GM23338 (cell line): ENCODE measurements at regions not wholly inside any gene's neighbourhood (a gene's known extent, or its start where the extent isn't known, plus 50 kb on each side); places are given as distances from the start of the nearest gene placed in this dataset.

Experiments
- ATAC-seq: fragments of 200-7000 bp; cut with Tn5 transposase; 3 replicates; pipeline ENCODE4 v1.9.1; 2020
- DNase-seq: peaks from one replicate; pipeline ENCODE4 v3.0.0-alpha.2; 2015; ENCODE audit warnings: low spot score
- H2AFZ ChIP-seq: fragments of 200-600 bp; sonication (generic); 2 replicates; pipeline ENCODE4 v1.8.0; 2016; ENCODE audit warnings: antibody characterized with exemption, mild to moderate bottlenecking, moderate library complexity
- H3F3A ChIP-seq: fragments of 200-600 bp; sonication (generic); replicated peaks from 2 replicates; pipeline ENCODE4 v1.8.0; 2017; ENCODE audit warnings: antibody characterized with exemption, mixed run types, low read depth
- H3K27ac ChIP-seq: fragments of 200-600 bp; sonication (generic); 2 replicates; pipeline ENCODE4 v1.6.1; 2016; ENCODE audit warnings: low read depth
- H3K27me3 ChIP-seq: fragments of 200-600 bp; sonication (generic); 2 replicates; pipeline ENCODE4 v1.8.0; 2016; ENCODE audit warnings: mild to moderate bottlenecking, mixed run types, moderate library complexity; ENCODE audit not compliant: insufficient read depth
- H3K36me3 ChIP-seq: fragments of 200-600 bp; sonication (generic); 2 replicates; pipeline ENCODE4 v1.8.0; 2016; ENCODE audit warnings: mild to moderate bottlenecking; ENCODE audit not compliant: insufficient read depth
- H3K4me1 ChIP-seq: fragments of 200-600 bp; sonication (generic); 2 replicates; pipeline ENCODE4 v1.8.0; 2016; ENCODE audit warnings: mild to moderate bottlenecking, moderate library complexity; ENCODE audit not compliant: insufficient read depth
- H3K4me2 ChIP-seq: fragments of 200-600 bp; sonication (generic); 2 replicates; pipeline ENCODE4 v1.7.1; 2017; ENCODE audit warnings: mixed run types
- H3K4me3 ChIP-seq: fragments of 200-600 bp; sonication (generic); 2 replicates; pipeline ENCODE4 v1.6.1; 2016; ENCODE audit warnings: mixed run types
- H3K79me2 ChIP-seq: fragments of 200-600 bp; sonication (generic); replicated peaks from 2 replicates; pipeline ENCODE4 v1.8.0; 2017; ENCODE audit warnings: mild to moderate bottlenecking; ENCODE audit not compliant: insufficient read depth
- H3K9me2 ChIP-seq: fragments of 200-600 bp; sonication (generic); 2 replicates; pipeline ENCODE4 v1.8.0; 2017; ENCODE audit not compliant: insufficient read depth
- H4K20me1 ChIP-seq: fragments of 200-600 bp; sonication (generic); replicated peaks from 2 replicates; pipeline ENCODE4 v1.8.0; 2017; ENCODE audit warnings: mild to moderate bottlenecking; ENCODE audit not compliant: insufficient read depth
- H3K27ac Mint-ChIP-seq: 2 replicates; pipeline ENCODE4 v1.8.0; 2020; ENCODE audit warnings: inconsistent platforms, mild to moderate bottlenecking, moderate library complexity, mixed read lengths
- H3K27me3 Mint-ChIP-seq: 3 replicates; pipeline ENCODE4 v1.8.0; 2022; ENCODE audit warnings: low read depth, mild to moderate bottlenecking, moderate library complexity, mixed read lengths, inconsistent platforms; ENCODE audit not compliant: insufficient read depth, poor library complexity
- H3K36me3 Mint-ChIP-seq: 3 replicates; pipeline ENCODE4 v1.8.0; 2021; ENCODE audit warnings: low read depth, mild to moderate bottlenecking, inconsistent platforms, moderate library complexity, mixed read lengths
- H3K4me1 Mint-ChIP-seq: 3 replicates; pipeline ENCODE4 v1.8.0; 2020; ENCODE audit warnings: mild to moderate bottlenecking, inconsistent platforms, mixed read lengths
- H3K4me3 Mint-ChIP-seq: 3 replicates; pipeline ENCODE4 v1.8.0; 2021; ENCODE audit warnings: moderate library complexity, mild to moderate bottlenecking, inconsistent platforms, mixed read lengths
- H3K9me3 Mint-ChIP-seq: 3 replicates; pipeline ENCODE4 v1.8.0; 2020; ENCODE audit warnings: moderate library complexity, mild to moderate bottlenecking, inconsistent platforms, mixed read lengths
- CREB1 ChIP-seq: fragments of 250-450 bp; sonication (Bioruptor Pico); IDR thresholded peaks from 2 replicates; pipeline ENCODE4 v1.5.0; 2020; ENCODE audit warnings: low read depth, mild to moderate bottlenecking, moderate library complexity
- EZH2 ChIP-seq: fragments of 200-600 bp; sonication (generic); IDR thresholded peaks from one replicate; pipeline ENCODE4 v1.8.0; 2017; ENCODE audit warnings: antibody characterized with exemption, mild to moderate bottlenecking, low read depth; ENCODE audit not compliant: unreplicated experiment
- EZH2phosphoT487 ChIP-seq: fragments of 200-600 bp; sonication (generic); IDR thresholded peaks from one replicate; pipeline ENCODE4 v1.8.1; 2018; ENCODE audit warnings: antibody characterized with exemption; ENCODE audit not compliant: unreplicated experiment
- JUNB ChIP-seq: IDR thresholded peaks from one replicate; pipeline ENCODE4 v1.6.1; 2016; ENCODE audit warnings: antibody characterized with exemption; ENCODE audit not compliant: unreplicated experiment
- NANOG ChIP-seq: IDR thresholded peaks from 2 replicates; pipeline ENCODE4 v1.6.1; 2016; ENCODE audit warnings: antibody characterized with exemption, borderline replicate concordance
- POLR2AphosphoS5 ChIP-seq: IDR thresholded peaks from 2 replicates; pipeline ENCODE4 v1.6.1; 2016; ENCODE audit warnings: antibody characterized with exemption, low read depth
- REST ChIP-seq: IDR thresholded peaks from one replicate; pipeline ENCODE4 v1.6.1; 2018; ENCODE audit warnings: antibody characterized with exemption; ENCODE audit not compliant: unreplicated experiment
- STAT1 ChIP-seq: IDR thresholded peaks from one replicate; pipeline ENCODE4 v1.6.1; 2016; ENCODE audit warnings: antibody characterized with exemption; ENCODE audit not compliant: unreplicated experiment
- ZNF114 ChIP-seq: fragments of 250-450 bp; sonication (Bioruptor Pico); IDR thresholded peaks from 2 replicates; pipeline ENCODE4 v1.5.0; 2020; ENCODE audit warnings: mild to moderate bottlenecking, moderate library complexity
- ZNF331 ChIP-seq: fragments of 250-450 bp; sonication (Bioruptor Pico); IDR thresholded peaks from 2 replicates; pipeline ENCODE4 v1.5.0; 2020; ENCODE audit warnings: low read depth, mild to moderate bottlenecking, moderate library complexity
- ZNF462 ChIP-seq: fragments of 250-450 bp; sonication (Bioruptor Pico); IDR thresholded peaks from 2 replicates; pipeline ENCODE4 v1.5.0; 2020; ENCODE audit warnings: mild to moderate bottlenecking, moderate library complexity
- TF ChIP-seq, protein P1 (sequence below): IDR thresholded peaks from 2 replicates; pipeline ENCODE4 v1.6.1; 2016; ENCODE audit warnings: antibody characterized with exemption
- TF ChIP-seq, protein P2 (sequence below), 2 experiments: fragments of 200-600 bp in 1 of 2; sonication (generic) in 1 of 2; conservative IDR thresholded peaks; 2 replicates each; pipeline versions ENCODE4 v1.5.1 to v1.6.1; 2016 to 2017; ENCODE audit warnings: antibody characterized with exemption in 2 of 2, low read depth in 2 of 2, mild to moderate bottlenecking in 2 of 2, moderate library complexity in 1 of 2

- Mint-ChIP-seq H3K4me3 (no peak overlapping the region), H3K9me3 (no peaks in the 10 kb centered on the region), H3K4me1 (peaks cover 16% of the 10 kb centered on the region), H3K27me3 (no peaks in the 10 kb centered on the region), H3K27ac (no peak overlapping the region), H3K36me3 (no peaks in the 10 kb centered on the region)
- DNase-seq (no peak), ATAC-seq (no peak)
- no peaks in the 10 kb centered on the region for H3K27me3 ChIP-seq
- no peaks in the 10 kb centered on the region for H4K20me1 ChIP-seq
- H3K36me3 ChIP-seq = no peaks in the 10 kb centered on the region; the same call in 1 of the 2 replicates
- no peaks in the 10 kb centered on the region for H3K9me2 ChIP-seq
- peaks cover 15% of the 10 kb centered on the region for H3K4me1 ChIP-seq
- H3K4me2 ChIP-seq = no peak overlapping the region
- H3F3A ChIP-seq = no peaks in the 10 kb centered on the region
- no peak overlapping the region for H2AFZ ChIP-seq
- H3K4me3 ChIP-seq = no peak overlapping the region
- TF ChIP-seq STAT1 (no peak), NANOG (no peak), JUNB (no peak), CREB1 (CRISPR knock-in tag) (no peak), POLR2AphosphoS5 (no peak), EZH2 (no peak), REST (no peak), ZNF462 (no peak), EZH2phosphoT487 (no peak), ZNF114 (no peak), ZNF331 (CRISPR knock-in tag) (no peak)
- TF ChIP-seq, protein P1, sequence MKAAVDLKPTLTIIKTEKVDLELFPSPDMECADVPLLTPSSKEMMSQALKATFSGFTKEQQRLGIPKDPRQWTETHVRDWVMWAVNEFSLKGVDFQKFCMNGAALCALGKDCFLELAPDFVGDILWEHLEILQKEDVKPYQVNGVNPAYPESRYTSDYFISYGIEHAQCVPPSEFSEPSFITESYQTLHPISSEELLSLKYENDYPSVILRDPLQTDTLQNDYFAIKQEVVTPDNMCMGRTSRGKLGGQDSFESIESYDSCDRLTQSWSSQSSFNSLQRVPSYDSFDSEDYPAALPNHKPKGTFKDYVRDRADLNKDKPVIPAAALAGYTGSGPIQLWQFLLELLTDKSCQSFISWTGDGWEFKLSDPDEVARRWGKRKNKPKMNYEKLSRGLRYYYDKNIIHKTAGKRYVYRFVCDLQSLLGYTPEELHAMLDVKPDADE = no peak
- TF ChIP-seq, protein P2, sequence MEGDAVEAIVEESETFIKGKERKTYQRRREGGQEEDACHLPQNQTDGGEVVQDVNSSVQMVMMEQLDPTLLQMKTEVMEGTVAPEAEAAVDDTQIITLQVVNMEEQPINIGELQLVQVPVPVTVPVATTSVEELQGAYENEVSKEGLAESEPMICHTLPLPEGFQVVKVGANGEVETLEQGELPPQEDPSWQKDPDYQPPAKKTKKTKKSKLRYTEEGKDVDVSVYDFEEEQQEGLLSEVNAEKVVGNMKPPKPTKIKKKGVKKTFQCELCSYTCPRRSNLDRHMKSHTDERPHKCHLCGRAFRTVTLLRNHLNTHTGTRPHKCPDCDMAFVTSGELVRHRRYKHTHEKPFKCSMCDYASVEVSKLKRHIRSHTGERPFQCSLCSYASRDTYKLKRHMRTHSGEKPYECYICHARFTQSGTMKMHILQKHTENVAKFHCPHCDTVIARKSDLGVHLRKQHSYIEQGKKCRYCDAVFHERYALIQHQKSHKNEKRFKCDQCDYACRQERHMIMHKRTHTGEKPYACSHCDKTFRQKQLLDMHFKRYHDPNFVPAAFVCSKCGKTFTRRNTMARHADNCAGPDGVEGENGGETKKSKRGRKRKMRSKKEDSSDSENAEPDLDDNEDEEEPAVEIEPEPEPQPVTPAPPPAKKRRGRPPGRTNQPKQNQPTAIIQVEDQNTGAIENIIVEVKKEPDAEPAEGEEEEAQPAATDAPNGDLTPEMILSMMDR (conservative IDR thresholded peaks at IDR 0.05; ENCODE audit: low read depth in 2 of 2) = no peak
- no peak overlapping the region for H3K27ac ChIP-seq
- no peaks in the 10 kb centered on the region for H3K79me2 ChIP-seq
Measured at GRCh38 chr2:136410673-136411072, 292.7 kb upstream of the CXCR4 start.
